NT2/D1 (cell line): ENCODE measurements at regions not wholly inside any gene's neighbourhood (a gene's known extent, or its start where the extent isn't known, plus 50 kb on each side); places are given as distances from the start of the nearest gene placed in this dataset.

ENCODE experiments used
- SUZ12 ChIP-seq: IDR thresholded peaks from 2 replicates; pipeline ENCODE4 v1.6.1; 2011; ENCODE audit not compliant: insufficient read length, insufficient read depth; ENCODE audit errors: extremely low read depth
- YY1 ChIP-seq: IDR thresholded peaks from 2 replicates; pipeline ENCODE4 v1.6.1; 2011; ENCODE audit not compliant: insufficient read length, insufficient read depth
- ZNF274 ChIP-seq: IDR thresholded peaks from 2 replicates; pipeline ENCODE4 v1.6.1; 2011; ENCODE audit warnings: mild to moderate bottlenecking, low read depth, low read length

GRCh38 chr13:82647540-82647939, 1234.7 kb downstream of the SLITRK1 start:
- TF ChIP-seq ZNF274 (no peak), SUZ12 (no peak), YY1 (no peak)
